ENCODE measurements at regions not wholly inside any gene's neighbourhood (a gene's known extent, or its start where the extent isn't known, plus 50 kb on each side); places are given as distances from the start of the nearest gene placed in this dataset.
A peak's percentile ranks its signal among the peaks of the same experiment; 100 is the strongest.

GRCh38 chr12:67414011-67414715, 145.0 kb downstream of the CAND1 start:
- H3K9me1 ChIP-seq (ENCODE audit: control insufficient read depth, insufficient read depth, low read length), result no peaks in the 10 kb centered on the region
- TF ChIP-seq ILK (tag; IDR thresholded peaks at IDR 0.05; ENCODE audit: borderline replicate concordance, low read depth) (no peak), ZNF253 (CRISPR knock-in tag; conservative IDR thresholded peaks at IDR 0.05) (no peak), MCM7 (IDR thresholded peaks at IDR 0.05) (no peak)
- BruUV-seq (replicated peaks), result no TSS peak
- no peak overlapping the region for H3K9ac ChIP-seq (ENCODE audit: insufficient read depth in 1 of 2, low read depth in 2 of 2, low read length in 2 of 2)
- no peak overlapping the region for H2AFZ ChIP-seq (ENCODE audit: low read depth, low read length)
- WGBS (ENCODE audit: insufficient coverage, low coverage, missing lambda C conversion rate), result 0% methylated on average over 6 of the region's 6 CpGs
- no peak overlapping the region for H3K4me2 ChIP-seq (ENCODE audit: insufficient read depth, low read length)
- in situ Hi-C loops (cut with MboI), result no loop called here
- no peaks in the 10 kb centered on the region for H3K36me3 ChIP-seq (ENCODE audit: control insufficient read depth, insufficient read depth, low read length)
- ATAC-seq (no peak), DNase-seq (ENCODE audit: extremely low read depth in 1 of 4, low spot score in 3 of 4) (no peak), FAIRE-seq (no peak)
- H3K4me1 ChIP-seq (replicated peaks in 1 of 2; ENCODE audit: control insufficient read depth in 2 of 2, insufficient read depth in 2 of 2, low read length in 2 of 2), result no peaks in the 10 kb centered on the region
- H3K4me3 ChIP-seq, result no peak overlapping the region
- ChIA-PET CTCF (ENCODE audit: low intra/inter-chr PET ratio) (no interaction called here), POLR2A (interaction anchor here (0.7 kb wide), 1 partner anchor 118 kb away, joined by 3 read pairs; no protein-coding TSS in a partner anchor)
- no peaks in the 10 kb centered on the region for H3K27me3 ChIP-seq (ENCODE audit: control insufficient read depth in 2 of 2, insufficient read depth in 2 of 2, low read length in 2 of 2)
- intact Hi-C loops (cut with micrococcal nuclease), result no loop called here
- H3K79me2 ChIP-seq (ENCODE audit: control insufficient read depth, insufficient read depth, low read length), result no peaks in the 10 kb centered on the region
- no peak overlapping the region for H3K27ac ChIP-seq (ENCODE audit: extremely low read depth, low read depth, low read length)
- H4K20me1 ChIP-seq (replicated peaks; ENCODE audit: control insufficient read depth, insufficient read depth, low read length), result no peaks in the 10 kb centered on the region
- no peaks in the 10 kb centered on the region for H3K9me3 ChIP-seq (replicated peaks; ENCODE audit: control insufficient read depth, insufficient read depth, low read depth, low read length)

GRCh38 chr12:67415473-67415872, 146.3 kb downstream of the CAND1 start:
- in situ Hi-C loops (cut with MboI) (no loop called here), intact Hi-C loops (cut with micrococcal nuclease) (loop anchor here (5.0 kb wide), 2 partner anchors 58 to 253 kb away; no protein-coding TSS in a partner anchor)
- Histone ChIP-seq H3K27me3 (ENCODE audit: control insufficient read depth in 2 of 2, insufficient read depth in 2 of 2, low read length in 2 of 2) (0 out of 5 replicates have a peak, but pooled peaks cover 0 to 2% of the 10 kb centered on the region in 2 experiments), H4K20me1 (replicated peaks; ENCODE audit: control insufficient read depth, insufficient read depth, low read length) (no peaks in the 10 kb centered on the region), H3K4me1 (replicated peaks in 1 of 2; ENCODE audit: control insufficient read depth in 2 of 2, insufficient read depth in 2 of 2, low read length in 2 of 2) (no peaks in the 10 kb centered on the region), H3K9ac (ENCODE audit: insufficient read depth in 1 of 2, low read depth in 2 of 2, low read length in 2 of 2) (no peak overlapping the region), H3K36me3 (ENCODE audit: control insufficient read depth, insufficient read depth, low read length) (no peaks in the 10 kb centered on the region), H2AFZ (ENCODE audit: low read depth, low read length) (no peak overlapping the region), H3K79me2 (ENCODE audit: control insufficient read depth, insufficient read depth, low read length) (no peaks in the 10 kb centered on the region), H3K27ac (ENCODE audit: extremely low read depth, low read depth, low read length) (no peak overlapping the region), H3K4me3 (no peak overlapping the region), H3K9me1 (ENCODE audit: control insufficient read depth, insufficient read depth, low read length) (no peaks in the 10 kb centered on the region), H3K4me2 (ENCODE audit: insufficient read depth, low read length) (no peak overlapping the region), H3K9me3 (replicated peaks; ENCODE audit: control insufficient read depth, insufficient read depth, low read depth, low read length) (no peaks in the 10 kb centered on the region)
- ATAC-seq, result peak; percentile 71
- ChIA-PET CTCF (ENCODE audit: low intra/inter-chr PET ratio) (no interaction called here), POLR2A (interaction anchor here (0.7 kb wide), 1 partner anchor 30 kb away, joined by 3 read pairs; no protein-coding TSS in a partner anchor)
- 1% methylated on average over 4 of the region's 4 CpGs for WGBS (ENCODE audit: insufficient coverage, low coverage, missing lambda C conversion rate)
- no peak for FAIRE-seq
- DNase-seq (ENCODE audit: extremely low read depth in 1 of 4, low spot score in 3 of 4), result peak in 2 of 4 experiments; percentile 21 to 25
- no TSS peak for BruUV-seq (replicated peaks)
- TF ChIP-seq ZNF384 (IDR thresholded peaks at IDR 0.05; ENCODE audit: low read depth, low read length), result no peak
- no peak for TF ChIP-seq TEAD4 (IDR thresholded peaks at IDR 0.05; ENCODE audit: low read length)
- TF ChIP-seq TEAD4 (CRISPR knock-in tag; IDR thresholded peaks at IDR 0.05; ENCODE audit: borderline replicate concordance), result no peak
- no peak for TF ChIP-seq ZKSCAN3 (CRISPR knock-in tag; IDR thresholded peaks at IDR 0.05)
- TF ChIP-seq RBM39 (optimal IDR thresholded peaks at IDR 0.05; ENCODE audit: low read depth, low read length), result no peak
- no peak for TF ChIP-seq KAT8 (IDR thresholded peaks at IDR 0.05; ENCODE audit: low read depth)
- TF ChIP-seq CTCF (IDR thresholded peaks at IDR 0.05 in 2 of 3, conservative IDR thresholded peaks at IDR 0.05 in 1 of 3; ENCODE audit: insufficient read depth in 2 of 3, low read depth in 1 of 3, low read length in 3 of 3), result peak; percentile 41 to 68 (median 56); a peak in 5 of 6 replicates
- no peak for TF ChIP-seq MNT (conservative IDR thresholded peaks at IDR 0.05)
- TF ChIP-seq MYNN (IDR thresholded peaks at IDR 0.05), result no peak
- TF ChIP-seq MYNN (CRISPR knock-in tag; IDR thresholded peaks at IDR 0.05), result no peak
- no peak for TF ChIP-seq ZNF174 (CRISPR knock-in tag; IDR thresholded peaks at IDR 0.05)

All from K562 (cell line).